ENCODE measurements at regions not wholly inside any gene's neighbourhood (a gene's known extent, or its start where the extent isn't known, plus 50 kb on each side); places are given as distances from the start of the nearest gene placed in this dataset.

DNA sequence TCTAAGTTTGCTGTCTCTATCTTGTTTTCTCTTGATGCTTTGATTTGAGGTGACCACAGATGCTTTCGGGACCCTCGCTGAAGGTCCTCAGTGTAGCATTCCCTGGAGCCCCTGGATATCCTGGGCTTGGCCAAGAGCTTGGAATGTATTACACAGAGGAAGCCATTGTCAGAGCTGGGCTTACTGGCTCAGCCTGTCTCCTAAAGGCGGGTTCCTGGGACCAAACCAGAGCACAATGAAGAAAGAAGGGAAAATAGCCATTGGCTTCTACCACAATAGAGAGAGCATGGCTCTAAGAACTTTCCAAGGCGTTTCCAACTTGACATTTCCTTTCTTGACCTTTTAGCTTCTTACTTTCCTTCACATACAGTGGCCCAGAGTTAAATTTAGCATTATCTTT is 229.3 kb downstream of the HS3ST3A1 start:
- no peaks in the 10 kb centered on the region for H3K36me3 ChIP-seq (ENCODE audit: control insufficient read depth, insufficient read depth, low read length)
- peaks cover 2% of the 10 kb centered on the region in 2 donors for H3K9me3 Mint-ChIP-seq
- H3K27me3 Mint-ChIP-seq (ENCODE audit: low read depth in 2 of 2), result peaks cover 0 to 3% of the 10 kb centered on the region in 2 donors
- WGBS (ENCODE audit: insufficient coverage), result 90% methylated on average over 4 of the region's 4 CpGs
- ATAC-seq (no peak), DNase-seq (no peak)
- H3K4me1 Mint-ChIP-seq, result no peaks in the 10 kb centered on the region
- no peak overlapping the region for H3K4me3 ChIP-seq (ENCODE audit: low read length)
- no peak overlapping the region for H3K4me3 Mint-ChIP-seq
- no peaks in the 10 kb centered on the region for H3K9me3 ChIP-seq (ENCODE audit: control insufficient read depth, insufficient read depth, low read length)
- H3K4me1 ChIP-seq (ENCODE audit: control insufficient read depth, insufficient read depth, low read length), result no peaks in the 10 kb centered on the region
- H3K27me3 ChIP-seq (ENCODE audit: control insufficient read depth, insufficient read depth, low read length), result peaks cover 1% of the 10 kb centered on the region
- H3K27ac ChIP-seq (ENCODE audit: low read length), result no peak overlapping the region
- H3K36me3 Mint-ChIP-seq, result no peaks in the 10 kb centered on the region
- TF ChIP-seq, protein P1, sequence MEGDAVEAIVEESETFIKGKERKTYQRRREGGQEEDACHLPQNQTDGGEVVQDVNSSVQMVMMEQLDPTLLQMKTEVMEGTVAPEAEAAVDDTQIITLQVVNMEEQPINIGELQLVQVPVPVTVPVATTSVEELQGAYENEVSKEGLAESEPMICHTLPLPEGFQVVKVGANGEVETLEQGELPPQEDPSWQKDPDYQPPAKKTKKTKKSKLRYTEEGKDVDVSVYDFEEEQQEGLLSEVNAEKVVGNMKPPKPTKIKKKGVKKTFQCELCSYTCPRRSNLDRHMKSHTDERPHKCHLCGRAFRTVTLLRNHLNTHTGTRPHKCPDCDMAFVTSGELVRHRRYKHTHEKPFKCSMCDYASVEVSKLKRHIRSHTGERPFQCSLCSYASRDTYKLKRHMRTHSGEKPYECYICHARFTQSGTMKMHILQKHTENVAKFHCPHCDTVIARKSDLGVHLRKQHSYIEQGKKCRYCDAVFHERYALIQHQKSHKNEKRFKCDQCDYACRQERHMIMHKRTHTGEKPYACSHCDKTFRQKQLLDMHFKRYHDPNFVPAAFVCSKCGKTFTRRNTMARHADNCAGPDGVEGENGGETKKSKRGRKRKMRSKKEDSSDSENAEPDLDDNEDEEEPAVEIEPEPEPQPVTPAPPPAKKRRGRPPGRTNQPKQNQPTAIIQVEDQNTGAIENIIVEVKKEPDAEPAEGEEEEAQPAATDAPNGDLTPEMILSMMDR (IDR thresholded peaks at IDR 0.05), result no peak
- H3K27ac Mint-ChIP-seq, result no peak overlapping the region
- intact Hi-C loops (cut with micrococcal nuclease), result no loop called here

DNA sequence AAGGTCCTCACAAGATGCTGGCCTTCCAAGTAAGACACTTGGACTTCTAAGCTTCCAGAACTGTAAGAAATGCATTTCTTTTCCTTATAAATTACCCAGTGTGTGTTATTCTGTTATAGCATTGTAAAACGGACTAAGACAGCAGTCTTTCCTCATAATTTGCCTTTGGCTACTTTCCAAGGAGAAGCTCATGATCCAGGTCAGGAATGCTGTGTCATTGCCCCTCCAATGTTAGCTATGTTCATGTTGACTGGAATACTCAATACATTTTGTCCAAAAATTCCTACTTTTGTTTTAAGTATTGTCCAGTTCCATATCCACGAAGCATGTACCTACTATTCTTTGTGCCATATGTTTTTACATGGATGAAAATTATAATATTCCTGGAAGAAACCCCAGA is 234.6 kb downstream of the HS3ST3A1 start:
- H3K36me3 Mint-ChIP-seq, result no peaks in the 10 kb centered on the region
- no peak overlapping the region for H3K27ac Mint-ChIP-seq
- intact Hi-C loops (cut with micrococcal nuclease), result no loop called here

DNA sequence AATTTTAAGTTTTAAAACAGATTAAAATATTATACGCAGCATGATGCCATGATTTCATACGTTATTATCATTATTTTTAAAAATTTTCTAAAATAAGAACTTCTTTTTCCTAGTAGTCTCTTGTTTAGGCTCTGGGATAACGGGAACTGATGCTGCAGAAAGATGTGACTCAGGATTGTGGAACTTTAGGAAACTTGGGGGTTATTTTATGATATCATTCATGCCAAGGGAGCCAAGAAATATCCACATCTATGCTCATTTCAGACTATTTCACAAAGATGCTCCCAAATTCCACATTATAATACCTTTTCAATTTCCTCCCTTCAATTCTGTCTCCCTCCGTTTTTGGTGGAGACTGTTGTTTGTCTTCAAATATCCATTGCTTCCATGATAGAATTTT is 236.4 kb downstream of the HS3ST3A1 start:
- no peak for DNase-seq
- WGBS (ENCODE audit: insufficient coverage), result 82% methylated on average over 2 of the region's 4 CpGs
- Mint-ChIP-seq H3K4me3 (no peak overlapping the region), H3K4me1 (no peaks in the 10 kb centered on the region), H3K27me3 (ENCODE audit: low read depth in 2 of 2) (peaks cover 0 to 6% of the 10 kb centered on the region in 2 donors), H3K9me3 (peaks cover 2% of the 10 kb centered on the region in 2 donors), H3K27ac (no peak overlapping the region), H3K36me3 (no peaks in the 10 kb centered on the region)
- intact Hi-C loops (cut with micrococcal nuclease), result no loop called here
- ATAC-seq, result no peak
- Histone ChIP-seq H3K36me3 (ENCODE audit: control insufficient read depth, insufficient read depth, low read length) (no peaks in the 10 kb centered on the region), H3K27me3 (ENCODE audit: control insufficient read depth, insufficient read depth, low read length) (peaks cover 2% of the 10 kb centered on the region), H3K4me1 (ENCODE audit: control insufficient read depth, insufficient read depth, low read length) (no peaks in the 10 kb centered on the region), H3K9me3 (ENCODE audit: control insufficient read depth, insufficient read depth, low read length) (no peaks in the 10 kb centered on the region), H3K27ac (ENCODE audit: low read length) (no peak overlapping the region), H3K4me3 (ENCODE audit: low read length) (no peak overlapping the region)
- TF ChIP-seq, protein P1 (IDR thresholded peaks at IDR 0.05), result no peak

More for the DNA sequence above, 234.6 kb downstream of the HS3ST3A1 start:
- H3K27me3 ChIP-seq (ENCODE audit: control insufficient read depth, insufficient read depth, low read length), result peaks cover 2% of the 10 kb centered on the region
- peaks cover 2% of the 10 kb centered on the region in 2 donors for H3K9me3 Mint-ChIP-seq
- H3K9me3 ChIP-seq (ENCODE audit: control insufficient read depth, insufficient read depth, low read length), result no peaks in the 10 kb centered on the region
- H3K4me1 Mint-ChIP-seq, result no peaks in the 10 kb centered on the region
- H3K36me3 ChIP-seq (ENCODE audit: control insufficient read depth, insufficient read depth, low read length), result no peaks in the 10 kb centered on the region
- DNase-seq, result no peak
- TF ChIP-seq, protein P1 (IDR thresholded peaks at IDR 0.05), result no peak
- H3K4me3 Mint-ChIP-seq, result no peak overlapping the region
- H3K27ac ChIP-seq (ENCODE audit: low read length), result no peak overlapping the region
- no peak overlapping the region for H3K4me3 ChIP-seq (ENCODE audit: low read length)
- H3K27me3 Mint-ChIP-seq (ENCODE audit: low read depth in 2 of 2), result peaks cover 0 to 6% of the 10 kb centered on the region in 2 donors
- no peaks in the 10 kb centered on the region for H3K4me1 ChIP-seq (ENCODE audit: control insufficient read depth, insufficient read depth, low read length)
- ATAC-seq, result no peak
- 57% methylated on average over 2 of the region's 2 CpGs for WGBS (ENCODE audit: insufficient coverage)

DNA sequence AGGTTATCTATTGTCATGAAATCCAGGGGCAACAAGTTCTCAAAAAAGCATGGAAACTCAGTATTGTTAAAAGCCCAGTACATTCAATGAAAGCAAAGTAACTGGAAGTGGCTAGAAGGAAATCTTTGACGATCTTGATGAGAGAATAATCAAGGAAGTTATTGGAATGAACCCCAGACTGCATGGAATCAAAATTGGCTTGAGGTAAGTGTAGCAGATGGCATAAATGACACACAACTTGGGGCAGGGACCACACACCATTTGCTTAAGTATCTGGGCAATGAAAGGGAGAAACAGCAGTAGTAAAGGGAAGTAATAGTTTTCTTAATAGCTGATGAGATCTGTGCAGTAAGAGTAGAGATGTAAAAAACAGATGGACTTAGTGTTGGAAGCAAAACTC is 238.0 kb downstream of the HS3ST3A1 start:
- Mint-ChIP-seq H3K36me3 (no peaks in the 10 kb centered on the region), H3K4me1 (no peaks in the 10 kb centered on the region), H3K9me3 (no peaks in the 10 kb centered on the region), H3K27me3 (ENCODE audit: low read depth in 2 of 2) (peaks cover 0 to 3% of the 10 kb centered on the region in 2 donors), H3K27ac (no peak overlapping the region), H3K4me3 (no peak overlapping the region)
- Histone ChIP-seq H3K27me3 (ENCODE audit: control insufficient read depth, insufficient read depth, low read length) (peaks cover 2% of the 10 kb centered on the region), H3K9me3 (ENCODE audit: control insufficient read depth, insufficient read depth, low read length) (no peaks in the 10 kb centered on the region), H3K36me3 (ENCODE audit: control insufficient read depth, insufficient read depth, low read length) (no peaks in the 10 kb centered on the region), H3K4me3 (ENCODE audit: low read length) (no peak overlapping the region), H3K27ac (ENCODE audit: low read length) (no peak overlapping the region), H3K4me1 (ENCODE audit: control insufficient read depth, insufficient read depth, low read length) (no peaks in the 10 kb centered on the region)
- ATAC-seq, result no peak
- intact Hi-C loops (cut with micrococcal nuclease), result no loop called here
- TF ChIP-seq, protein P1 (IDR thresholded peaks at IDR 0.05), result no peak
- no peak for DNase-seq
- 37% methylated on average over 1 of the region's 1 CpG for WGBS (ENCODE audit: insufficient coverage)

Measured in natural killer cell (primary cell).